ENCODE measurements at regions not wholly inside any gene's neighbourhood (a gene's known extent, or its start where the extent isn't known, plus 50 kb on each side); places are given as distances from the start of the nearest gene placed in this dataset.

DNA sequence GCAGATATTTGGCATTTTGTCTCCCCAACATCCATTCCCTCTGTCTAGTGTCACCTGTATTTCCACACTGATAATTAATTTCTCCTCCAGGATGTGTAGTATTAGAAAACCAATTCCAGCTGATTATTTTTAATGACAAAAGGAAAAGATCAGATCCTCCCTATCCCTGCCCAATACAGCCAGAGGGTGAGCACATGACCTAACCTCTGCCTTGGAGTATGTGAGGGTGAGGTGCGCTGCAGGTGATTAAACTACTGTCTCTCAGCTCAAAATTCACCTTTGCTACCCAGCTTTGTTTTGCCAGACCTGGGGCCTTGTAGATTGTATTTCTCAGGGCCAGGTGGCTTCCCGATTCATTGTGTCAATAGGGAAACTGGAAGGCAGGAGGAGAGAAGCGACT lies 402.1 kb downstream of the PRELID2 start:
- no peak for ATAC-seq
- TF ChIP-seq PPARA (CRISPR knock-in tag; IDR thresholded peaks at IDR 0.05; ENCODE audit: borderline replicate concordance): no peak
- TF ChIP-seq, protein P1, sequence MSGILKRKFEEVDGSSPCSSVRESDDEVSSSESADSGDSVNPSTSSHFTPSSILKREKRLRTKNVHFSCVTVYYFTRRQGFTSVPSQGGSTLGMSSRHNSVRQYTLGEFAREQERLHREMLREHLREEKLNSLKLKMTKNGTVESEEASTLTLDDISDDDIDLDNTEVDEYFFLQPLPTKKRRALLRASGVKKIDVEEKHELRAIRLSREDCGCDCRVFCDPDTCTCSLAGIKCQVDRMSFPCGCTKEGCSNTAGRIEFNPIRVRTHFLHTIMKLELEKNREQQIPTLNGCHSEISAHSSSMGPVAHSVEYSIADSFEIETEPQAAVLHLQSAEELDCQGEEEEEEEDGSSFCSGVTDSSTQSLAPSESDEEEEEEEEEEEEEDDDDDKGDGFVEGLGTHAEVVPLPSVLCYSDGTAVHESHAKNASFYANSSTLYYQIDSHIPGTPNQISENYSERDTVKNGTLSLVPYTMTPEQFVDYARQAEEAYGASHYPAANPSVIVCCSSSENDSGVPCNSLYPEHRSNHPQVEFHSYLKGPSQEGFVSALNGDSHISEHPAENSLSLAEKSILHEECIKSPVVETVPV (CRISPR knock-in tag; IDR thresholded peaks at IDR 0.05): no peak
- TF ChIP-seq ZNF70 (CRISPR knock-in tag; IDR thresholded peaks at IDR 0.05): no peak
- TF ChIP-seq ESRRG (CRISPR knock-in tag; IDR thresholded peaks at IDR 0.05): no peak
- TF ChIP-seq BACH2 (CRISPR knock-in tag; IDR thresholded peaks at IDR 0.05; ENCODE audit: borderline replicate concordance): no peak
- TF ChIP-seq SNAI2 (CRISPR knock-in tag; IDR thresholded peaks at IDR 0.05): no peak
- TF ChIP-seq ZFP3 (CRISPR knock-in tag; IDR thresholded peaks at IDR 0.05): no peak
- TF ChIP-seq ZFP30 (CRISPR knock-in tag; IDR thresholded peaks at IDR 0.05): no peak
- TF ChIP-seq ZC3H10 (CRISPR knock-in tag; IDR thresholded peaks at IDR 0.05): no peak
- no peak for TF ChIP-seq GLIS3 (CRISPR knock-in tag; IDR thresholded peaks at IDR 0.05)
- TF ChIP-seq TCF4 (CRISPR knock-in tag; IDR thresholded peaks at IDR 0.05; ENCODE audit: borderline replicate concordance): no peak
- TF ChIP-seq, protein P2, sequence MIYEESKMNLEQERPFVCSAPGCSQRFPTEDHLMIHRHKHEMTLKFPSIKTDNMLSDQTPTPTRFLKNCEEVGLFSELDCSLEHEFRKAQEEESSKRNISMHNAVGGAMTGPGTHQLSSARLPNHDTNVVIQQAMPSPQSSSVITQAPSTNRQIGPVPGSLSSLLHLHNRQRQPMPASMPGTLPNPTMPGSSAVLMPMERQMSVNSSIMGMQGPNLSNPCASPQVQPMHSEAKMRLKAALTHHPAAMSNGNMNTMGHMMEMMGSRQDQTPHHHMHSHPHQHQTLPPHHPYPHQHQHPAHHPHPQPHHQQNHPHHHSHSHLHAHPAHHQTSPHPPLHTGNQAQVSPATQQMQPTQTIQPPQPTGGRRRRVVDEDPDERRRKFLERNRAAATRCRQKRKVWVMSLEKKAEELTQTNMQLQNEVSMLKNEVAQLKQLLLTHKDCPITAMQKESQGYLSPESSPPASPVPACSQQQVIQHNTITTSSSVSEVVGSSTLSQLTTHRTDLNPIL (CRISPR knock-in tag; IDR thresholded peaks at IDR 0.05; ENCODE audit: low read depth): no peak
- TF ChIP-seq, protein P3, sequence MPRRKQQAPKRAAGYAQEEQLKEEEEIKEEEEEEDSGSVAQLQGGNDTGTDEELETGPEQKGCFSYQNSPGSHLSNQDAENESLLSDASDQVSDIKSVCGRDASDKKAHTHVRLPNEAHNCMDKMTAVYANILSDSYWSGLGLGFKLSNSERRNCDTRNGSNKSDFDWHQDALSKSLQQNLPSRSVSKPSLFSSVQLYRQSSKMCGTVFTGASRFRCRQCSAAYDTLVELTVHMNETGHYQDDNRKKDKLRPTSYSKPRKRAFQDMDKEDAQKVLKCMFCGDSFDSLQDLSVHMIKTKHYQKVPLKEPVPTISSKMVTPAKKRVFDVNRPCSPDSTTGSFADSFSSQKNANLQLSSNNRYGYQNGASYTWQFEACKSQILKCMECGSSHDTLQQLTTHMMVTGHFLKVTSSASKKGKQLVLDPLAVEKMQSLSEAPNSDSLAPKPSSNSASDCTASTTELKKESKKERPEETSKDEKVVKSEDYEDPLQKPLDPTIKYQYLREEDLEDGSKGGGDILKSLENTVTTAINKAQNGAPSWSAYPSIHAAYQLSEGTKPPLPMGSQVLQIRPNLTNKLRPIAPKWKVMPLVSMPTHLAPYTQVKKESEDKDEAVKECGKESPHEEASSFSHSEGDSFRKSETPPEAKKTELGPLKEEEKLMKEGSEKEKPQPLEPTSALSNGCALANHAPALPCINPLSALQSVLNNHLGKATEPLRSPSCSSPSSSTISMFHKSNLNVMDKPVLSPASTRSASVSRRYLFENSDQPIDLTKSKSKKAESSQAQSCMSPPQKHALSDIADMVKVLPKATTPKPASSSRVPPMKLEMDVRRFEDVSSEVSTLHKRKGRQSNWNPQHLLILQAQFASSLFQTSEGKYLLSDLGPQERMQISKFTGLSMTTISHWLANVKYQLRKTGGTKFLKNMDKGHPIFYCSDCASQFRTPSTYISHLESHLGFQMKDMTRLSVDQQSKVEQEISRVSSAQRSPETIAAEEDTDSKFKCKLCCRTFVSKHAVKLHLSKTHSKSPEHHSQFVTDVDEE (CRISPR knock-in tag; IDR thresholded peaks at IDR 0.05): no peak
- TF ChIP-seq RARB (CRISPR knock-in tag; IDR thresholded peaks at IDR 0.05): no peak
- no peak for TF ChIP-seq CSDC2 (CRISPR knock-in tag; IDR thresholded peaks at IDR 0.05)
- no peak for TF ChIP-seq ZNF565 (CRISPR knock-in tag; conservative IDR thresholded peaks at IDR 0.05; ENCODE audit: low read depth)
- TF ChIP-seq TOX (CRISPR knock-in tag; IDR thresholded peaks at IDR 0.05; ENCODE audit: borderline replicate concordance): no peak
- TF ChIP-seq ARNTL (CRISPR knock-in tag; IDR thresholded peaks at IDR 0.05; ENCODE audit: borderline replicate concordance, low read depth): no peak
- TF ChIP-seq, protein P4, sequence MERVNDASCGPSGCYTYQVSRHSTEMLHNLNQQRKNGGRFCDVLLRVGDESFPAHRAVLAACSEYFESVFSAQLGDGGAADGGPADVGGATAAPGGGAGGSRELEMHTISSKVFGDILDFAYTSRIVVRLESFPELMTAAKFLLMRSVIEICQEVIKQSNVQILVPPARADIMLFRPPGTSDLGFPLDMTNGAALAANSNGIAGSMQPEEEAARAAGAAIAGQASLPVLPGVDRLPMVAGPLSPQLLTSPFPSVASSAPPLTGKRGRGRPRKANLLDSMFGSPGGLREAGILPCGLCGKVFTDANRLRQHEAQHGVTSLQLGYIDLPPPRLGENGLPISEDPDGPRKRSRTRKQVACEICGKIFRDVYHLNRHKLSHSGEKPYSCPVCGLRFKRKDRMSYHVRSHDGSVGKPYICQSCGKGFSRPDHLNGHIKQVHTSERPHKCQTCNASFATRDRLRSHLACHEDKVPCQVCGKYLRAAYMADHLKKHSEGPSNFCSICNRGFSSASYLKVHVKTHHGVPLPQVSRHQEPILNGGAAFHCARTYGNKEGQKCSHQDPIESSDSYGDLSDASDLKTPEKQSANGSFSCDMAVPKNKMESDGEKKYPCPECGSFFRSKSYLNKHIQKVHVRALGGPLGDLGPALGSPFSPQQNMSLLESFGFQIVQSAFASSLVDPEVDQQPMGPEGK (CRISPR knock-in tag; IDR thresholded peaks at IDR 0.05; ENCODE audit: borderline replicate concordance): no peak
- no peak for TF ChIP-seq OSR1 (CRISPR knock-in tag; IDR thresholded peaks at IDR 0.05)

DNA sequence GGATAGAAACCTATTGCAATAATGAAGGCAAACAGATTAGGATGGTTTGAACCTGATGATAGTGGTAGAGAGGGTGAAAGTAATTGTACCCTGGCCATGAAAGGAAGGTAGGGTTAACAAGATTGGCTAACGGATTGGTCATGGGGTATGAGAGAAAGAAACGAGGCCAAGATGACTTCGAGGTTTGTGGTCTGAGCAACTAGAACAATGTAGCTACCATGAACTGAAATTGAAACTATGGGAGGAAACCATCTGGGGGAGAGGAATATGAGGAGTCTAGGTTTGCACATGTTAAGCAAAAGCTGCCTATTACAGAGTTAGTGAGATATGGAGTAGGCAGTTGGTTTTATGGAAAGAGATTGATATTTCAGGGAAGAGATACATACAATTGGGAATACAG lies 406.0 kb downstream of the PRELID2 start:
- ATAC-seq: no peak
- no peak for TF ChIP-seq ESRRG (CRISPR knock-in tag; IDR thresholded peaks at IDR 0.05)
- no peak for TF ChIP-seq ZNF8 (CRISPR knock-in tag; IDR thresholded peaks at IDR 0.05)
- no peak for TF ChIP-seq SNAI2 (CRISPR knock-in tag; IDR thresholded peaks at IDR 0.05)
- TF ChIP-seq CSDC2 (CRISPR knock-in tag; IDR thresholded peaks at IDR 0.05): no peak
- no peak for TF ChIP-seq ZFP3 (CRISPR knock-in tag; IDR thresholded peaks at IDR 0.05)
- TF ChIP-seq ZFP30 (CRISPR knock-in tag; IDR thresholded peaks at IDR 0.05): no peak
- TF ChIP-seq BACH2 (CRISPR knock-in tag; IDR thresholded peaks at IDR 0.05; ENCODE audit: borderline replicate concordance): no peak
- no peak for TF ChIP-seq TOX (CRISPR knock-in tag; IDR thresholded peaks at IDR 0.05; ENCODE audit: borderline replicate concordance)
- no peak for TF ChIP-seq ISL1 (CRISPR knock-in tag; IDR thresholded peaks at IDR 0.05)
- no peak for TF ChIP-seq ZNF565 (CRISPR knock-in tag; conservative IDR thresholded peaks at IDR 0.05; ENCODE audit: low read depth)
- no peak for TF ChIP-seq RARB (CRISPR knock-in tag; IDR thresholded peaks at IDR 0.05)
- TF ChIP-seq GLIS3 (CRISPR knock-in tag; IDR thresholded peaks at IDR 0.05): no peak
- TF ChIP-seq, protein P4 (CRISPR knock-in tag; IDR thresholded peaks at IDR 0.05; ENCODE audit: borderline replicate concordance): no peak
- TF ChIP-seq ARNTL (CRISPR knock-in tag; IDR thresholded peaks at IDR 0.05; ENCODE audit: borderline replicate concordance, low read depth): no peak
- no peak for TF ChIP-seq ZC3H10 (CRISPR knock-in tag; IDR thresholded peaks at IDR 0.05)
- no peak for TF ChIP-seq OSR1 (CRISPR knock-in tag; IDR thresholded peaks at IDR 0.05)
- TF ChIP-seq, protein P1 (CRISPR knock-in tag; IDR thresholded peaks at IDR 0.05): no peak
- no peak for TF ChIP-seq TCF4 (CRISPR knock-in tag; IDR thresholded peaks at IDR 0.05; ENCODE audit: borderline replicate concordance)
- no peak for TF ChIP-seq ZNF70 (CRISPR knock-in tag; IDR thresholded peaks at IDR 0.05)
